Stomach smooth muscle (tissue), 2 donors: ENCODE measurements at regions not wholly inside any gene's neighbourhood (a gene's known extent, or its start where the extent isn't known, plus 50 kb on each side); places are given as distances from the start of the nearest gene placed in this dataset.
A peak's percentile ranks its signal among the peaks of the same experiment; 100 is the strongest.
"Not testable (repeated sequence)": the region's sequence is repeated elsewhere in the genome, so short reads cannot be mapped to it uniquely, and the experiment has no call there.

Experiments used
- H3K27ac ChIP-seq: one replicate; pipeline ENCODE4 v1.7.0; 2013; ENCODE audit warnings: mild to moderate bottlenecking, low read length, inconsistent platforms
- H3K27me3 ChIP-seq, 2 donors: one replicate each; pipeline ENCODE4 v1.7.0; 2013; ENCODE audit warnings: low read length in 2 of 2; ENCODE audit not compliant: insufficient read depth in 2 of 2, control insufficient read depth in 1 of 2
- H3K36me3 ChIP-seq, 2 donors: one replicate each; pipeline ENCODE4 v1.7.0; 2013; ENCODE audit warnings: low read length in 2 of 2; ENCODE audit not compliant: control insufficient read depth in 2 of 2, insufficient read depth in 2 of 2
- H3K4me1 ChIP-seq: one replicate; pipeline ENCODE4 v1.7.0; 2013; ENCODE audit warnings: low read length; ENCODE audit not compliant: control insufficient read depth, insufficient read depth
- H3K4me3 ChIP-seq, 2 donors: one replicate each; pipeline ENCODE4 v1.7.0; 2013; ENCODE audit warnings: low read length in 2 of 2
- H3K9ac ChIP-seq, 2 donors: one replicate each; pipeline ENCODE4 v1.7.0; 2013; ENCODE audit warnings: low read length in 2 of 2, mild to moderate bottlenecking in 1 of 2
- H3K9me3 ChIP-seq, 2 donors: one replicate each; pipeline ENCODE4 v1.7.0; 2013; ENCODE audit warnings: low read length in 2 of 2; ENCODE audit not compliant: control insufficient read depth in 2 of 2
- donor health status: healthy.
- donor health status: Pancreatic carcinoma.

GRCh38 chr11:22454461-22455090 is 116.4 kb downstream of the SLC17A6 start:
- H3K9me3 ChIP-seq: no peaks in the 10 kb centered on the region
- no peaks in the 10 kb centered on the region for H3K4me1 ChIP-seq
- H3K27me3 ChIP-seq: no peaks in the 10 kb centered on the region
- no peak overlapping the region for H3K27ac ChIP-seq
- H3K36me3 ChIP-seq: no peaks in the 10 kb centered on the region
- no peak overlapping the region for H3K9ac ChIP-seq
- H3K4me3 ChIP-seq: no peak overlapping the region

- Histone ChIP-seq H3K9ac (no peak overlapping the region), H3K4me3 (no peak overlapping the region), H3K4me1 (no peaks in the 10 kb centered on the region), H3K36me3 (no peaks in the 10 kb centered on the region), H3K9me3 (no peaks in the 10 kb centered on the region), H3K27me3 (no peaks in the 10 kb centered on the region), H3K27ac (no peak overlapping the region)
These were observed 111.3 kb downstream of the SLC17A6 start for GRCh38 chr11:22449441-22449840.

- no peak overlapping the region for H3K27ac ChIP-seq
- H3K4me1 ChIP-seq: no peaks in the 10 kb centered on the region
- H3K9me3 ChIP-seq: no peaks in the 10 kb centered on the region
- no peaks in the 10 kb centered on the region for H3K36me3 ChIP-seq
- no peak overlapping the region for H3K9ac ChIP-seq
- H3K4me3 ChIP-seq: no peak overlapping the region
- no peaks in the 10 kb centered on the region for H3K27me3 ChIP-seq
These were observed 105.9 kb downstream of the SLC17A6 start for GRCh38 chr11:22444076-22444475.

GRCh38 chr11:22441831-22442230 is 103.7 kb downstream of the SLC17A6 start:
- Histone ChIP-seq H3K27me3 (no peaks in the 10 kb centered on the region), H3K9me3 (no peaks in the 10 kb centered on the region), H3K36me3 (no peaks in the 10 kb centered on the region), H3K27ac (no peak overlapping the region), H3K4me3 (no peak overlapping the region), H3K9ac (no peak overlapping the region), H3K4me1 (no peaks in the 10 kb centered on the region)

GRCh38 chr11:22435582-22435981 is 97.4 kb downstream of the SLC17A6 start:
- H3K4me1 ChIP-seq, H3K27me3 ChIP-seq, H3K27ac ChIP-seq, H3K36me3 ChIP-seq, H3K9ac ChIP-seq, H3K4me3 ChIP-seq, H3K9me3 ChIP-seq: not testable (repeated sequence)

GRCh38 chr11:22433517-22433916 is 95.3 kb downstream of the SLC17A6 start:
- H3K4me3 ChIP-seq: no peak overlapping the region
- H3K27ac ChIP-seq: no peak overlapping the region
- no peaks in the 10 kb centered on the region for H3K9me3 ChIP-seq
- H3K36me3 ChIP-seq: no peaks in the 10 kb centered on the region
- peaks cover 3 to 6% of the 10 kb centered on the region in 2 donors for H3K27me3 ChIP-seq
- H3K9ac ChIP-seq: no peak overlapping the region
- no peaks in the 10 kb centered on the region for H3K4me1 ChIP-seq

GRCh38 chr11:22433094-22433455 is 94.9 kb downstream of the SLC17A6 start:
- Histone ChIP-seq H3K4me3 (peak overlapping the region; percentile 29 to 64), H3K27ac (no peak overlapping the region)

GRCh38 chr11:22432291-22433093 is 94.3 kb downstream of the SLC17A6 start:
- H3K9ac ChIP-seq: peak overlapping the region in 1 of 2 donors; percentile 21
- no peaks in the 10 kb centered on the region for H3K4me1 ChIP-seq
- peaks cover 3 to 6% of the 10 kb centered on the region in 2 donors for H3K27me3 ChIP-seq
- peak overlapping the region; percentile 29 to 64 for H3K4me3 ChIP-seq
- no peaks in the 10 kb centered on the region for H3K36me3 ChIP-seq
- no peak overlapping the region for H3K27ac ChIP-seq
- H3K9me3 ChIP-seq: no peaks in the 10 kb centered on the region

More at GRCh38 chr11:22433094-22433455, 94.9 kb downstream of the SLC17A6 start:
- Histone ChIP-seq H3K9me3 (no peaks in the 10 kb centered on the region), H3K27me3 (peaks cover 3 to 6% of the 10 kb centered on the region in 2 donors), H3K9ac (no peak overlapping the region), H3K36me3 (no peaks in the 10 kb centered on the region), H3K4me1 (no peaks in the 10 kb centered on the region)

- Histone ChIP-seq H3K4me1 (no peaks in the 10 kb centered on the region), H3K9ac (no peak overlapping the region), H3K27ac (no peak overlapping the region), H3K4me3 (no peak overlapping the region), H3K36me3 (no peaks in the 10 kb centered on the region), H3K27me3 (peaks cover 3 to 6% of the 10 kb centered on the region in 2 donors), H3K9me3 (no peaks in the 10 kb centered on the region)
These were observed 92.9 kb downstream of the SLC17A6 start for GRCh38 chr11:22431106-22431505.

GRCh38 chr11:22430639-22431038 is 92.5 kb downstream of the SLC17A6 start:
- no peaks in the 10 kb centered on the region for H3K4me1 ChIP-seq
- no peak overlapping the region for H3K27ac ChIP-seq
- peaks cover 3 to 6% of the 10 kb centered on the region in 2 donors for H3K27me3 ChIP-seq
- H3K9ac ChIP-seq: no peak overlapping the region
- no peak overlapping the region for H3K4me3 ChIP-seq
- H3K9me3 ChIP-seq: no peaks in the 10 kb centered on the region
- H3K36me3 ChIP-seq: no peaks in the 10 kb centered on the region

- H3K27ac ChIP-seq: no peak overlapping the region
- no peaks in the 10 kb centered on the region for H3K36me3 ChIP-seq
- no peak overlapping the region for H3K4me3 ChIP-seq
- H3K4me1 ChIP-seq: no peaks in the 10 kb centered on the region
- no peak overlapping the region for H3K9ac ChIP-seq
- H3K9me3 ChIP-seq: no peaks in the 10 kb centered on the region
- H3K27me3 ChIP-seq: peaks cover 3 to 6% of the 10 kb centered on the region in 2 donors
These were observed 92.0 kb downstream of the SLC17A6 start for GRCh38 chr11:22430141-22430541.
